ENCODE measurements at regions not wholly inside any gene's neighbourhood (a gene's known extent, or its start where the extent isn't known, plus 50 kb on each side); places are given as distances from the start of the nearest gene placed in this dataset.

- TF ChIP-seq SIN3A (IDR thresholded peaks at IDR 0.05; ENCODE audit: borderline replicate concordance, insufficient read depth, low read length) (no peak), POLR2AphosphoS5 (IDR thresholded peaks at IDR 0.05; ENCODE audit: low read depth, low read length) (no peak), FOXP2 (optimal IDR thresholded peaks at IDR 0.05; ENCODE audit: borderline replicate concordance, extremely low read depth, extremely low read length, insufficient read depth) (no peak), TAF1 (IDR thresholded peaks at IDR 0.05; ENCODE audit: borderline replicate concordance, insufficient read depth, low read length) (no peak)
- TF ChIP-seq, protein P1, sequence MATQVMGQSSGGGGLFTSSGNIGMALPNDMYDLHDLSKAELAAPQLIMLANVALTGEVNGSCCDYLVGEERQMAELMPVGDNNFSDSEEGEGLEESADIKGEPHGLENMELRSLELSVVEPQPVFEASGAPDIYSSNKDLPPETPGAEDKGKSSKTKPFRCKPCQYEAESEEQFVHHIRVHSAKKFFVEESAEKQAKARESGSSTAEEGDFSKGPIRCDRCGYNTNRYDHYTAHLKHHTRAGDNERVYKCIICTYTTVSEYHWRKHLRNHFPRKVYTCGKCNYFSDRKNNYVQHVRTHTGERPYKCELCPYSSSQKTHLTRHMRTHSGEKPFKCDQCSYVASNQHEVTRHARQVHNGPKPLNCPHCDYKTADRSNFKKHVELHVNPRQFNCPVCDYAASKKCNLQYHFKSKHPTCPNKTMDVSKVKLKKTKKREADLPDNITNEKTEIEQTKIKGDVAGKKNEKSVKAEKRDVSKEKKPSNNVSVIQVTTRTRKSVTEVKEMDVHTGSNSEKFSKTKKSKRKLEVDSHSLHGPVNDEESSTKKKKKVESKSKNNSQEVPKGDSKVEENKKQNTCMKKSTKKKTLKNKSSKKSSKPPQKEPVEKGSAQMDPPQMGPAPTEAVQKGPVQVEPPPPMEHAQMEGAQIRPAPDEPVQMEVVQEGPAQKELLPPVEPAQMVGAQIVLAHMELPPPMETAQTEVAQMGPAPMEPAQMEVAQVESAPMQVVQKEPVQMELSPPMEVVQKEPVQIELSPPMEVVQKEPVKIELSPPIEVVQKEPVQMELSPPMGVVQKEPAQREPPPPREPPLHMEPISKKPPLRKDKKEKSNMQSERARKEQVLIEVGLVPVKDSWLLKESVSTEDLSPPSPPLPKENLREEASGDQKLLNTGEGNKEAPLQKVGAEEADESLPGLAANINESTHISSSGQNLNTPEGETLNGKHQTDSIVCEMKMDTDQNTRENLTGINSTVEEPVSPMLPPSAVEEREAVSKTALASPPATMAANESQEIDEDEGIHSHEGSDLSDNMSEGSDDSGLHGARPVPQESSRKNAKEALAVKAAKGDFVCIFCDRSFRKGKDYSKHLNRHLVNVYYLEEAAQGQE (IDR thresholded peaks at IDR 0.05; ENCODE audit: insufficient read depth in 1 of 2, low read depth in 2 of 2, low read length in 2 of 2) = no peak
Observed at GRCh38 chr11:26898799-26899198, 95.1 kb upstream of the FIBIN start.
